SHP77 (cell line): ENCODE measurements at regions not wholly inside any gene's neighbourhood (a gene's known extent, or its start where the extent isn't known, plus 50 kb on each side); places are given as distances from the start of the nearest gene placed in this dataset.

Source experiments
- DNase-seq, 2 experiments: peaks; one replicate each; lab custom pipeline; 2025; lab: John Stamatoyannopoulos, UW

- DNase-seq = no peak
Measured at GRCh38 chr6:155528335-155528734, 72.7 kb upstream of the NOX3 start.

DNA sequence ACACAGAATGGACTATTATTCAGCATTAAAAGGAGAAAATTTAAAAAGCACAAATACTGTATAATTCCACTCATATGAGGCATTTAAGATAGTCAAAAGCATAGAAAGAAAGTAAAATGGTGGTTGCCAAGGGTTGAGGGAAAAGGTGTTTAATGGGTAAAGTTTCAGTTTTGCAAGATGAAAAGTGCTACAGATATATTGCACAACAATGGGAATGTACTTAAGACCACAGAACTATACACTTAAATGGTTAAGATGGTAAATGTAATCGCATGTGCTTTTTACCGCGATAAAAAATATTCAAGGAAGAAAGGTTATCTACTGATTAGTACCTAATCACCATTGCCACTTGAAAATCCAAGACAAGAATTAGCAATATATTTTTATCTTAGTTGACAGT is 71.8 kb upstream of the NOX3 start:
- DNase-seq = no peak

DNA sequence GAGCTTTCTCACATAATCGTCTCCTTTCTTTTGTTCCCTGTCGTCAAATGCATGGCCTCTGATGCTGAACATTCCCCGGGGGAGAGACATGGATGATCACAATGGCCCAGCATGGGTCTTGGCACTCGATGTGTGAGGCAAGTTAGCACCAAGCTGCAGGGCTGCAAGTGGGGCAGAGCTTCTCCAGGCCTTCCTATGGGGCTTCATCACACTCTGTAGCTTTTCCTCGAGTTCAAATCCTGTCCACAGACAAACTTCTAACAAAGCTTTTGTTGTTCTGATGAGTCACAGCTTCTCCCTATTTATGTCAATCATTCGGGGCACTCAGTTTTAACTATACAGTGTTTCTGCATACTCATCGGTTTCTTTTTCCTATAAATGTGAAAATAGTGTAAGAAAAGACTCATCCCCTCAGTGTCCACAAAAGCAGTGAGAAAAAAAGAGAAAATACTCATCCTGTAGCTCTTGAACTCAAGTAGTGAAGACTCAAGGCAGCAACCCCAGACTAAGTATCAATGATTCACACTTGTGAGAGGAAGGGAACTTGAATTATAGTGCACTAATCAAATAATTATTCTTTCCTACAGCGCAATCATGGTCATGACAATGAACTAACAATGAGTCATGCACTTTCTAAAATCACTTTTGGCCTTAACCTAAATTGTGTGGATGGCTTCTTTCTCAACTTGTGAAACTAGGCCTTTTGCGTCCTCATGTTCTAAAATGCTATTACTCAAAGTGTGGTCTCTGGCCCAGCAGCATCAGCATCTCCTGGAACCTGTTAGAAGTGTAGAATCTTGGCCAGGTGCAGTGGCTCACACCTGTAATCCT is 68.4 kb upstream of the NOX3 start:
- DNase-seq = no peak

DNA sequence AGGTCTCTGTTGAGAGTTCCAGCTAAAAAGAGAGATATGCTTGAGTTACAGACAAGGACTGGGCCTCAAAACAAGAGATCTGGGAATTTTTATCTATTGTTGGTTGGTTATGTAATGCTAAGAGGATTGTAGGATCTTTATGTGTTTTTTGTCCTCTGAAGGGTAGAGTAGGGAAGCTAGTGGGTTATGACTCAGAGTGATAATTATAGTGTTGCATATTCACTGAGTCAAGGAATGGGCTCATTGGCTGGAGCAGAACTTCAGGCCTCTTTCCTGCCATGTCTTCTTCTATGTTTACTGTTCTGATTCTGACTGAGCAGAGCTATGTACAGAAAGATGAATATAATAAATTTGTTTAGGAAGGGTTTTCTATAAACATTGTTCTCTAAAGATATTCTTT is 66.1 kb upstream of the NOX3 start:
- no peak for DNase-seq

DNA sequence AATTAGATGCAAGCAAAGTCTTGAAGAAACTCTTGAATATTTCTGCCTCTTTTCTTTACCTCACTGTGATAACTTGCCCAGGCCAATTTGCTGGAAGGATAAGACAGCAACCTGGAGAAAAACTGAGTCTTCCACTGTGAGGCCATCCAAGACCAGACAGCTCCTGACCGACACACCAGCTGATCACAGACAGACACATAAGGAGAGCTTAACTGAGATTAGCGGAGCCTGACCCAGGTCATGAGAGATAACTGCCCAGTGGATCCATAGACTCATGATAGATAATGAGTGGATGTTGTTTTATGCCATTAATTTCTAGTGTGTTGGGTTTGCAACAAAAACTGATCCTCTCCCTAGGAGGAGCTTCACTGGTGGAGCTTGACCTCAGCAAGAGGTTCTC is 64.4 kb upstream of the NOX3 start:
- no peak for DNase-seq

DNA sequence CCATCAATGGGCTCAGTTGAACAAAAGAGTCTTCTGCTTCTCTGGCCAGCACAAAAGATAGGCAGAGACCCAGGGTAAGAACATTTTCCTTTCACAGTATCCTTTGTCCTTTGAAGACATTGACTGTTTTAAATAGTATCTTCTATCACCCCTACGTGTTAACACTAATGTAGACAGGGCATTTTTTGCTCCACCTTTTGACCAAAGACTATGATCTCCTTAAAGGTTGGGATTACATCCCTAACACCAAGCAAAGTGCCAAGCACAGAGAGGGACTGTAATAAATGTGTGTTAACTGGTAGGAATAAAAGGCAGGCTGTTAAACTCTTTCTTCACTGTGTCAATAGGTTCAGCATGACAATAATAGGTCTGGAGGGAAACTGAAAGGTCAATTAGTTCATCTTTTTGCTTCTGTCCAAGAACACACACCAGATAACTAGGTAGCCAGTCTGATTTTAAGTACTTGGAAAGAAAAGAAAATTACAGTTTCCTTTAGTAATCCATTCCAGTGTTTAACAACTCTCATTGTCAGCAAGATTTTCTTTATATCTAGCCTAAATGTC is 63.6 kb upstream of the NOX3 start:
- no peak for DNase-seq

DNA sequence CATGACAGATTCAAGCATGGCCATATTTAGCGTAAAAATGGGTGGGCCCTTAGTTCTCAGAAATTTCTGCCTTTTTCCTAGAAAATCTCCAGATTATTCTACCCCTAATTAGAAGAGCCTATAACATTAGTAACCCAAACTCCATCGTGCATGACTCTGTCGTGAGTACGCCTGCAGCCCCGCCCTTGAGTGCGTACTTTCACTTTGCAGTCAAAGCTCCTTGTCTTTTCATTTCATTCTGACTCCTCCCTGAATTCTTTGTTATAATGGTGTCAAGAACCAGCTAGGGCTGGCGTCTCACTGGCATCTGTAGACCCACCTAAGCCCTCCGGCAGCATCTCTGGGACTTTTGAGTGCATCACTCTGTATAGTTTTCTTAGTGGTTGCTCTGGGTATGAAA is 61.7 kb upstream of the NOX3 start:
- no peak for DNase-seq

- no peak for DNase-seq
Measured at GRCh38 chr6:155510879-155511278, 55.2 kb upstream of the NOX3 start.

DNA sequence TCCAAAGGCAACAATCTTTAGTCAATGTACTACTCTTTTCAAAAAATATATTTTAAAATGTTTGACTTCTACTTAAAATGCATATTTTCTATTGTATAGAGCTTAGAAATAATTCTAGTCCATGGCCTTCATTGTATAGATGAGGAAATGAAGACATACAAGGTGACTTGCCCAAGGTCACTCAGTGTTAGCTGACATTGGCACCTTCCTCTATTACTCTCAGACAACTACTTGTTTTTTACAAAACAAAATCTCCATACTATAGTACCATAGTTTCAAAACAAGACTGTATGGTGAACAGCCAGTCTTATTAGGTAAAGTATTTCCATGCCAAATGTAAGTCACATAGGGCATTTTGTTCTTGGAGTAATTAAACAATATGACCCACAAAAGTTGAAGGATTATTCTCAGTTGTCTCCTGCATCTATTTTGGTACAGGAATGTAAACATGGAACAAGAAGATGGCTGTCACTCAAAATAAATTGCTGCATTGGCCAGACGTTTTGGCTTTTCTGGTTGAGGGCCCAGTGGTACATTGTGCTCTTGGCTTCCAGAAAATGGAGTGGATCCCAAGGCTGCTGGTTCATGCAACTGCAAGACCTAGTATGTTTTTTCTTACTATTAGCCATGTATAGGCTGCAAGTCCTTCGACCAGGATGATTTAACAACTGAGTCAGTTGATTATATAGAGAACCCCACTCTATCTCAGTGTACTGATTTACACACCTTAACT is 54.3 kb upstream of the NOX3 start:
- DNase-seq = no peak

GRCh38 chr6:155505608-155505989 is 50.0 kb upstream of the NOX3 start:
- no peak for DNase-seq
